GM12875 (cell line): ENCODE measurements at regions not wholly inside any gene's neighbourhood (a gene's known extent, or its start where the extent isn't known, plus 50 kb on each side); places are given as distances from the start of the nearest gene placed in this dataset.

Experiments used
- H3K4me3 ChIP-seq: one replicate; pipeline ENCODE4 v1.5.1; 2011; ENCODE audit warnings: low read depth, low read length, control low read depth
- CTCF ChIP-seq: IDR thresholded peaks from 2 replicates; pipeline ENCODE4 v1.5.1; 2011; ENCODE audit warnings: low read depth, mild to moderate bottlenecking, control low read depth, inconsistent platforms, low read length, moderate library complexity, borderline replicate concordance; ENCODE audit not compliant: insufficient read depth

DNA sequence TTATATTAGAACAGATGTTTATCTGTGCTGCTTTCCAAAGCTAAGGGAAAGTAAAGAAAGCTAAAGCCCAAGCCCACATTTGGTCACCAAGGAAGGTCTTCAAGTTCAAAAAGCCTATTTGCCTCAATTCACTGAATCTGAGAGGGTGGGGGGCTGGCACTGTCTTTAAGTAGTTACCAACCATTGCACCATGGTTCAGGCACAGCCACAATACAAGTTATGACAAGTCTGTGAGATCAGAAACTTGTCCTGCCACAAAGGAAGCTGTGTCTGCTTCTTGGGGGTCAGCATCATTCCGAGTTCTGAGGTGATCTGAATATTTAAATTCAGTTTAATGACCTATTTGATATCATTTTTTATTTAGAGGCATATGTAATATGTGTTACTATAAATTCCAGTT, 78.3 kb upstream of the OPRM1 start:
- no peak for TF ChIP-seq CTCF
- H3K4me3 ChIP-seq, result no peak overlapping the region

- H3K4me3 ChIP-seq, result no peak overlapping the region
- TF ChIP-seq CTCF, result no peak
Measured at GRCh38 chr6:153960281-153960680, 78.8 kb upstream of the OPRM1 start.

GRCh38 chr6:153959276-153959675, 79.8 kb upstream of the OPRM1 start:
- no peak overlapping the region for H3K4me3 ChIP-seq
- no peak for TF ChIP-seq CTCF

GRCh38 chr6:153958860-153959259, 80.2 kb upstream of the OPRM1 start:
- TF ChIP-seq CTCF, result no peak
- H3K4me3 ChIP-seq, result no peak overlapping the region

DNA sequence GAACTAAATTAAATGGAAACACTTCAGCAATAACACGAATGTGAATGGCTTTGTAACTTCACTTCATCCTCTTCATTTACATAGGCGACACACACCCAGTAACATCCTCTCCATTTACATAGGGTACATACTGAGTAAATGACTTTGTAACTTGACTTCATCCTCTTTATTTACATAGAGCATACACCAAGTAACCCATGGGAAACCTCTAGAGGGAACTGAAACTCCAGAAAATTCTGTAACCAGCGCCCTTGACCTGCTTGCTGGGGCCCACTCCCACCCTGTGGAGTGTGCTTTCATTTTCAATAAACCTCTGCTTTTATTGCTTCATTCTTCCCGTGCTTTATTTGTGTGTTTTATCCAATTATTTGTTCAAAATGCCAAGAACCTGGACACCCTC, 81.6 kb upstream of the OPRM1 start:
- no peak overlapping the region for H3K4me3 ChIP-seq
- TF ChIP-seq CTCF, result no peak

GRCh38 chr6:153956808-153957207, 82.2 kb upstream of the OPRM1 start:
- H3K4me3 ChIP-seq, result no peak overlapping the region
- no peak for TF ChIP-seq CTCF

DNA sequence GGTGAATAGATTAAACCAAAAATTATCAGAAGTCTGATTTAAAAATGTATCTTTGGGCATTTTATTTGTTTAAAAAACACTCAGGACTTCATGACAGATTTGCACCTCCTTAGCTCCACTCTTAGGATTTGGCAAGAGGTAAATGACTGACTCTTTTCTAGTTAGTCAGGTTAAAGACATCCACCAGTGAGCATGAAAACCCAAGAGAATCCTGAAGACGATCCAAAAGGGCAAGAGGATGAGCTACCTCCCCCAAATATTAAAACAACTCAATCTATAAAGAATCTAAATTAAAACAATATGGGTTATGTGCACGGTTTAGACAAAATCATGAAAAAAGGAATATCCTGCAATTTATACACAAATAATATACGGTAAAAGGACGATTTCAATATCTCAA, 89.4 kb upstream of the OPRM1 start:
- TF ChIP-seq CTCF, result no peak
- H3K4me3 ChIP-seq, result no peak overlapping the region
